K562 (cell line): ENCODE measurements at regions not wholly inside any gene's neighbourhood (a gene's known extent, or its start where the extent isn't known, plus 50 kb on each side); places are given as distances from the start of the nearest gene placed in this dataset.

Experiments
- ATAC-seq: fragments of 200-7000 bp; cut with Tn5 transposase; 3 replicates; pipeline ENCODE4 v1.9.1; 2020; ENCODE audit warnings: moderate library complexity
- BruUV-seq: library from RNA; stranded (reverse); fragments of 400-500 nt; replicated peaks from 2 replicates; lab custom pipeline; 2021; lab: Mats Ljungman, UMichigan
- CTCF ChIA-PET: fragments of 300-600 bp; formaldehyde crosslinking; extraction: SDS; loops from one replicate; lab custom pipeline; 2021; ENCODE audit warnings: low intra/inter-chr PET ratio; lab: Yijun Ruan, JAX
- POLR2A ChIA-PET: fragments of 300-600, 350-650 bp; sonication (Branson Sonifier 250); formaldehyde crosslinking; extraction: SDS; loops from one replicate; lab custom pipeline; 2021; ENCODE audit warnings: antibody characterized with exemption, inconsistent platforms; lab: Yijun Ruan, JAX
- DNase-seq, 4 experiments: peaks; one replicate each; pipeline versions ENCODE4 v3.0.0 to v3.0.0-alpha.2; 2011 to 2018; ENCODE audit warnings: low spot score in 3 of 4, mixed read lengths in 3 of 4; ENCODE audit errors: extremely low read depth in 1 of 4
- FAIRE-seq: peaks from 2 replicates; lab custom pipeline; 2011; peaks lifted over from hg19 to GRCh38; lab: Jason Lieb, UNC
- H2AFZ ChIP-seq: 2 replicates; pipeline ENCODE4 v1.6.0; 2011; ENCODE audit warnings: low read depth, low read length, control low read depth, inconsistent platforms
- H3K27ac ChIP-seq: fragments of 200-600 bp; 3 replicates; pipeline ENCODE4 v1.8.0; 2011; ENCODE audit warnings: low read depth, mild to moderate bottlenecking, control low read depth, inconsistent platforms, low read length, moderate library complexity, mixed read lengths; ENCODE audit errors: extremely low read depth
- H3K27me3 ChIP-seq, 2 experiments: fragments of 300-600 bp in 1 of 2; 2 replicates in 1 of 2; 3 replicates in 1 of 2; pipeline versions ENCODE4 v1.6.0 to v1.8.0; 2011; ENCODE audit warnings: inconsistent platforms in 2 of 2, low read length in 2 of 2, mild to moderate bottlenecking in 1 of 2, mixed read lengths in 1 of 2, moderate library complexity in 1 of 2; ENCODE audit not compliant: control insufficient read depth in 2 of 2, insufficient read depth in 2 of 2
- H3K36me3 ChIP-seq: fragments of 300-600 bp; 3 replicates; pipeline ENCODE4 v1.8.0; 2011; ENCODE audit warnings: mild to moderate bottlenecking, low read length, inconsistent platforms; ENCODE audit not compliant: control insufficient read depth, insufficient read depth
- H3K4me1 ChIP-seq, 2 experiments: fragments of 200-600 bp in 1 of 2; replicated peaks in 1 of 2; 2 replicates in 1 of 2; 3 replicates in 1 of 2; pipeline versions ENCODE4 v1.5.1 to v1.8.0; 2011; ENCODE audit warnings: inconsistent platforms in 2 of 2, low read length in 2 of 2, mild to moderate bottlenecking in 1 of 2, mixed read lengths in 1 of 2, moderate library complexity in 1 of 2; ENCODE audit not compliant: control insufficient read depth in 2 of 2, insufficient read depth in 2 of 2
- H3K4me2 ChIP-seq: 2 replicates; pipeline ENCODE4 v1.6.1; 2011; ENCODE audit warnings: low read length, control low read depth, inconsistent platforms, mixed read lengths; ENCODE audit not compliant: insufficient read depth
- H3K4me3 ChIP-seq: fragments of 200-600 bp; sonication (generic), shearing (Covaris generic); 2 replicates; pipeline ENCODE4 v1.5.1; 2016; ENCODE audit warnings: control low read depth, inconsistent platforms
- H3K79me2 ChIP-seq: fragments of 200-600 bp; 3 replicates; pipeline ENCODE4 v1.8.0; 2011; ENCODE audit warnings: low read length, inconsistent platforms; ENCODE audit not compliant: control insufficient read depth, insufficient read depth
- H3K9ac ChIP-seq, 2 experiments: 2 replicates each; pipeline versions ENCODE4 v1.6.0 to v1.6.1; 2011; ENCODE audit warnings: low read depth in 2 of 2, low read length in 2 of 2, control low read depth in 1 of 2, inconsistent platforms in 1 of 2, mild to moderate bottlenecking in 1 of 2, mixed read lengths in 1 of 2; ENCODE audit not compliant: insufficient read depth in 1 of 2
- H3K9me1 ChIP-seq: one replicate; pipeline ENCODE4 v1.6.0; 2011; ENCODE audit warnings: inconsistent platforms, mild to moderate bottlenecking, low read length, moderate library complexity; ENCODE audit not compliant: control insufficient read depth, insufficient read depth
- H3K9me3 ChIP-seq: replicated peaks from 2 replicates; pipeline ENCODE4 v1.5.1; 2011; ENCODE audit warnings: low read depth, low read length, inconsistent platforms; ENCODE audit not compliant: control insufficient read depth, insufficient read depth
- H4K20me1 ChIP-seq: replicated peaks from 2 replicates; pipeline ENCODE4 v1.6.1; 2011; ENCODE audit warnings: low read length, inconsistent platforms, mixed read lengths; ENCODE audit not compliant: control insufficient read depth, insufficient read depth
- CBX3 ChIP-seq, 2 experiments: IDR thresholded peaks; 1 replicate in 1 of 2; 2 replicates in 1 of 2; pipeline ENCODE4 v1.6.1; 2012; ENCODE audit warnings: inconsistent platforms in 2 of 2, low read length in 2 of 2, borderline replicate concordance in 1 of 2, control low read depth in 1 of 2
- FOSL1 ChIP-seq: fragments of 200-800 bp; sonication (Bioruptor generic); conservative IDR thresholded peaks from 2 replicates; pipeline ENCODE4 v1.6.1; 2016; ENCODE audit warnings: missing genetic modification characterization, missing compliant biosample characterization
- NFRKB ChIP-seq: fragments of 450-650 bp; IDR thresholded peaks from 2 replicates; pipeline ENCODE4 v1.6.1; 2016; ENCODE audit warnings: low read depth
- POLR2G ChIP-seq: fragments of 200-400 bp; formaldehyde crosslinking; IDR thresholded peaks from 2 replicates; pipeline ENCODE4 v1.6.1; 2017; ENCODE audit warnings: low read depth, mild to moderate bottlenecking, antibody characterized with exemption, low read length, moderate library complexity
- PURB ChIP-seq: sonication (generic); formaldehyde crosslinking; IDR thresholded peaks from 2 replicates; pipeline ENCODE4 v1.9.0; 2021; ENCODE audit warnings: low read depth, mild to moderate bottlenecking, missing genetic modification reagents
- RERE ChIP-seq: sonication (generic); formaldehyde crosslinking; IDR thresholded peaks from 2 replicates; pipeline ENCODE4 v1.8.0; 2023; ENCODE audit warnings: missing genetic modification reagents, mild to moderate bottlenecking, borderline replicate concordance
- ZFP1 ChIP-seq: fragments of 450-650 bp; formaldehyde crosslinking; IDR thresholded peaks from 2 replicates; pipeline ENCODE4 v1.4.0; 2020; ENCODE audit warnings: mild to moderate bottlenecking, mixed read lengths
- ZFP36 ChIP-seq: fragments of 150-350 bp; IDR thresholded peaks from 2 replicates; pipeline ENCODE4 v1.6.1; 2018; ENCODE audit warnings: low read length, low read depth; ENCODE audit not compliant: partially characterized antibody
- ZKSCAN3 ChIP-seq: fragments of 250-450 bp; sonication (Bioruptor Pico); IDR thresholded peaks from 2 replicates; pipeline ENCODE4 v1.4.0; 2020
- ZNF586 ChIP-seq: fragments of 450-650 bp; formaldehyde crosslinking; conservative IDR thresholded peaks from 2 replicates; pipeline ENCODE4 v1.4.0; 2020; ENCODE audit warnings: mild to moderate bottlenecking, moderate library complexity
- WGBS: fragments of 100-300 bp; shearing (Covaris generic); methylation state at CpG from one replicate; pipeline ENCODE4 v1.1.6; 2016; ENCODE audit warnings: low coverage, mixed read lengths; ENCODE audit not compliant: insufficient coverage; ENCODE audit errors: missing lambda C conversion rate; 5-methylcytosine and 5-hydroxymethylcytosine counted together
- in situ Hi-C: fragments of 300-500 bp; cut with MboI; formaldehyde crosslinking; loops from 4 replicates; pipeline ENCODE4 v1.15.0; 2018; ENCODE audit warnings: inconsistent platforms, mixed read lengths
- intact Hi-C: fragments of 100-400 bp; cut with micrococcal nuclease; formaldehyde crosslinking; loops from 2 replicates; pipeline ENCODE4 v1.14.2; 2022
- TF ChIP-seq, protein P1 (sequence below): fragments of 250-450 bp; sonication (Bioruptor Pico); IDR thresholded peaks from 2 replicates; pipeline ENCODE4 v1.5.0; 2020; ENCODE audit warnings: mild to moderate bottlenecking, borderline replicate concordance
- TF ChIP-seq, protein P2 (sequence below): IDR thresholded peaks from 2 replicates; pipeline ENCODE4 v1.6.1; 2011; ENCODE audit not compliant: insufficient read length; ENCODE audit errors: extremely low read depth
- TF ChIP-seq, protein P3 (sequence below): sonication (generic); formaldehyde crosslinking; IDR thresholded peaks from 2 replicates; pipeline ENCODE4 v1.8.0; 2022; ENCODE audit warnings: mild to moderate bottlenecking, missing genetic modification reagents

DNA sequence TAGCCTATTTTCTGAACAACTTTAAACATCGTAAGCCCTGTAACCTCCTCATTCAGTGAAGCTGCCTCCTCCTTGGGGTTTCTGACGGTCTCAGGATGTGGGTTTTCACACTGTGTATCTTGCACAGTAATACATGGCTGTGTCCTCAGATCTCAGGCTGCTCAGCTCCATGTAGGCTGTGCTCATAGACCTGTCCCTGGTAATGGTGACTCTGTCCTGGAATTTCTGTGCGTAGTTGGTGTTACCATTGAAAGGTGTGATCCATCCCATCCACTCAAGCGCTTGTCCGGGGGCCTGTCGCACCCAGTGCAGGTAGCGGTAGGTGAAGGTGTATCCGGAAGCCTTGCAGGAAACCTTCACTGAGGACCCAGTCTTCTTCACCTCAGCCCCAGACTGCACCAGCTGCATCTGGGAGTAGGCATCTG lies 980.5 kb downstream of the TMEM121 start (continued):
- TF ChIP-seq, protein P1, sequence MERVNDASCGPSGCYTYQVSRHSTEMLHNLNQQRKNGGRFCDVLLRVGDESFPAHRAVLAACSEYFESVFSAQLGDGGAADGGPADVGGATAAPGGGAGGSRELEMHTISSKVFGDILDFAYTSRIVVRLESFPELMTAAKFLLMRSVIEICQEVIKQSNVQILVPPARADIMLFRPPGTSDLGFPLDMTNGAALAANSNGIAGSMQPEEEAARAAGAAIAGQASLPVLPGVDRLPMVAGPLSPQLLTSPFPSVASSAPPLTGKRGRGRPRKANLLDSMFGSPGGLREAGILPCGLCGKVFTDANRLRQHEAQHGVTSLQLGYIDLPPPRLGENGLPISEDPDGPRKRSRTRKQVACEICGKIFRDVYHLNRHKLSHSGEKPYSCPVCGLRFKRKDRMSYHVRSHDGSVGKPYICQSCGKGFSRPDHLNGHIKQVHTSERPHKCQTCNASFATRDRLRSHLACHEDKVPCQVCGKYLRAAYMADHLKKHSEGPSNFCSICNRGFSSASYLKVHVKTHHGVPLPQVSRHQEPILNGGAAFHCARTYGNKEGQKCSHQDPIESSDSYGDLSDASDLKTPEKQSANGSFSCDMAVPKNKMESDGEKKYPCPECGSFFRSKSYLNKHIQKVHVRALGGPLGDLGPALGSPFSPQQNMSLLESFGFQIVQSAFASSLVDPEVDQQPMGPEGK (CRISPR knock-in tag) = no peak
- TF ChIP-seq ZNF586 = no peak

DNA sequence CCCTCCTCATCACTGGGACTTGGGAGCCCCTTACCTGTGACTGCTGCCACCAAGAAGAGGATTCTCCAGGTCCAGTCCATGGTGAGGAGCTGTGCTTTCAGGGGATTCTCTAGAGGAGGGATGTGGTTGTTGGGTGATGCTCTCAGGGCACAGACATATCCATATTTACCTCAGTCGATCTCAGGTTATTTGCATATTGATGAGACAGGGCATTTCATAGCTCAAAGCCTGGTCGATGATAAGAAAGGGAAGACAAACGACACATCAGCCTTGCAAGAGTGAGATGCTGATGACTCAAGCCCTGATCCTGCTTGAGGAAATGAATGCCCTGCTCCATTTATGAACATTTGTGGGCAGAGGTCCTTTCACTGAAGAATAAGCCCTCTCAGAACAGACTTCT lies 981.0 kb downstream of the TMEM121 start:
- Histone ChIP-seq H3K9me3 (no peaks in the 10 kb centered on the region), H4K20me1 (no peaks in the 10 kb centered on the region), H3K27me3 (no peaks in the 10 kb centered on the region), H3K4me2 (no peak overlapping the region), H3K4me1 (no peaks in the 10 kb centered on the region), H3K9me1 (no peaks in the 10 kb centered on the region), H3K79me2 (no peaks in the 10 kb centered on the region), H3K9ac (no peak overlapping the region), H3K27ac (no peak overlapping the region), H2AFZ (no peak overlapping the region), H3K36me3 (no peaks in the 10 kb centered on the region), H3K4me3 (no peak overlapping the region)
- intact Hi-C loops = no loop called here
- FAIRE-seq = no peak
- in situ Hi-C loops = no loop called here
- BruUV-seq = no TSS peak
- no peak for DNase-seq
- POLR2A ChIA-PET = no interaction called here
- no peak for ATAC-seq
- 10% methylated on average over 3 of the region's 3 CpGs for WGBS
- CTCF ChIA-PET = interaction anchor here (0.9 kb wide), 1 partner anchor 90 kb away, joined by 4 read pairs; no protein-coding TSS in a partner anchor
- TF ChIP-seq POLR2G (no peak), RERE (CRISPR knock-in tag) (no peak), FOSL1 (tag) (no peak), PURB (CRISPR knock-in tag) (no peak), ZFP36 (no peak), ZFP1 (CRISPR knock-in tag) (no peak), ZKSCAN3 (no peak), CBX3 (IDR thresholded peaks at IDR 0.05; ENCODE audit: borderline replicate concordance in 1 of 2, low read length in 2 of 2) (no peak), NFRKB (no peak)
- TF ChIP-seq, protein P2, sequence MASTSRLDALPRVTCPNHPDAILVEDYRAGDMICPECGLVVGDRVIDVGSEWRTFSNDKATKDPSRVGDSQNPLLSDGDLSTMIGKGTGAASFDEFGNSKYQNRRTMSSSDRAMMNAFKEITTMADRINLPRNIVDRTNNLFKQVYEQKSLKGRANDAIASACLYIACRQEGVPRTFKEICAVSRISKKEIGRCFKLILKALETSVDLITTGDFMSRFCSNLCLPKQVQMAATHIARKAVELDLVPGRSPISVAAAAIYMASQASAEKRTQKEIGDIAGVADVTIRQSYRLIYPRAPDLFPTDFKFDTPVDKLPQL = no peak
- TF ChIP-seq, protein P3, sequence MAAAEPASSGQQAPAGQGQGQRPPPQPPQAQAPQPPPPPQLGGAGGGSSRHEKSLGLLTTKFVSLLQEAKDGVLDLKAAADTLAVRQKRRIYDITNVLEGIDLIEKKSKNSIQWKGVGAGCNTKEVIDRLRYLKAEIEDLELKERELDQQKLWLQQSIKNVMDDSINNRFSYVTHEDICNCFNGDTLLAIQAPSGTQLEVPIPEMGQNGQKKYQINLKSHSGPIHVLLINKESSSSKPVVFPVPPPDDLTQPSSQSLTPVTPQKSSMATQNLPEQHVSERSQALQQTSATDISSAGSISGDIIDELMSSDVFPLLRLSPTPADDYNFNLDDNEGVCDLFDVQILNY (CRISPR knock-in tag) = no peak
